Ovary (tissue), 3 donors: ENCODE measurements at regions not wholly inside any gene's neighbourhood (a gene's known extent, or its start where the extent isn't known, plus 50 kb on each side); places are given as distances from the start of the nearest gene placed in this dataset.

ENCODE experiments used
- POLR2A ChIP-seq: fragments of 450-650 bp; IDR thresholded peaks from one replicate; pipeline ENCODE4 v1.6.1; 2017; ENCODE audit warnings: antibody characterized with exemption, mild to moderate bottlenecking, moderate library complexity
- TF ChIP-seq, protein P1 (sequence below), 3 donors: fragments of 450-650 bp in 2 of 3; fragments of 200-600 bp in 1 of 3; IDR thresholded peaks; one replicate each; pipeline versions ENCODE4 v1.5.1 to v1.8.0; 2016 to 2022; ENCODE audit warnings: antibody characterized with exemption in 3 of 3, mild to moderate bottlenecking in 1 of 3
- donor health status: DM: no; HTN: no; CAD: no.

DNA sequence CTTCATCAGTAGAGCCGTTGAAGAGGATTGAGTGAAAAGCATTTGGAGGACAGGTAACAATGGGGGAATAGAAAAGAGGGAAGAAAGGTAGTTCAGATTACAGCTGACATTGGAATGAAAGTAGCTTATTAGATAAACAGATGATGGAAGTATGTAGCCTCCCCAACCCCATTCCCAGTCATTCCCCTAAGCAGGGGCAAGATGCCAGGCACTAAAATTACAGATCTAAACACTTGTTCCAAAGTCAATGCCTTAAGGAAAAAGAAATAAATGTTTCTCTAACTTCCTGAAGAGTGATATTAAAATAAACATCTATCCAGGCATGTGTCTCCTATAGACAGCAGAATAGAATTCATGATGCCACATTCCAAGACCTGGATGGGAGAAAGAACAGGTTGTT is 350.8 kb downstream of the PDGFC start:
- TF ChIP-seq, protein P1, sequence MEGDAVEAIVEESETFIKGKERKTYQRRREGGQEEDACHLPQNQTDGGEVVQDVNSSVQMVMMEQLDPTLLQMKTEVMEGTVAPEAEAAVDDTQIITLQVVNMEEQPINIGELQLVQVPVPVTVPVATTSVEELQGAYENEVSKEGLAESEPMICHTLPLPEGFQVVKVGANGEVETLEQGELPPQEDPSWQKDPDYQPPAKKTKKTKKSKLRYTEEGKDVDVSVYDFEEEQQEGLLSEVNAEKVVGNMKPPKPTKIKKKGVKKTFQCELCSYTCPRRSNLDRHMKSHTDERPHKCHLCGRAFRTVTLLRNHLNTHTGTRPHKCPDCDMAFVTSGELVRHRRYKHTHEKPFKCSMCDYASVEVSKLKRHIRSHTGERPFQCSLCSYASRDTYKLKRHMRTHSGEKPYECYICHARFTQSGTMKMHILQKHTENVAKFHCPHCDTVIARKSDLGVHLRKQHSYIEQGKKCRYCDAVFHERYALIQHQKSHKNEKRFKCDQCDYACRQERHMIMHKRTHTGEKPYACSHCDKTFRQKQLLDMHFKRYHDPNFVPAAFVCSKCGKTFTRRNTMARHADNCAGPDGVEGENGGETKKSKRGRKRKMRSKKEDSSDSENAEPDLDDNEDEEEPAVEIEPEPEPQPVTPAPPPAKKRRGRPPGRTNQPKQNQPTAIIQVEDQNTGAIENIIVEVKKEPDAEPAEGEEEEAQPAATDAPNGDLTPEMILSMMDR (IDR thresholded peaks at IDR 0.05) = no peak
- TF ChIP-seq POLR2A = no peak
